ENCODE measurements at regions not wholly inside any gene's neighbourhood (a gene's known extent, or its start where the extent isn't known, plus 50 kb on each side); places are given as distances from the start of the nearest gene placed in this dataset.

- no peaks in the 10 kb centered on the region for H3K9me3 ChIP-seq
- intact Hi-C loops (cut with DNase I; ENCODE audit: low total_unique reads): no loop called here
- DNase-seq (ENCODE audit: low spot score in 2 of 2): no peak
- no peak overlapping the region for H3K27ac ChIP-seq
- no peaks in the 10 kb centered on the region for H3K36me3 ChIP-seq
- H3K27me3 ChIP-seq: no peaks in the 10 kb centered on the region
- H3K4me1 ChIP-seq: no peaks in the 10 kb centered on the region
- TF ChIP-seq POLR2A (IDR thresholded peaks at IDR 0.05): no peak
- no peak for TF ChIP-seq CTCF (IDR thresholded peaks at IDR 0.05)
- no peak for TF ChIP-seq POLR2AphosphoS5 (IDR thresholded peaks at IDR 0.05)
- no peak overlapping the region for H3K4me3 ChIP-seq
Measured at GRCh38 chr4:163681208-163681821, 186.8 kb downstream of the TMA16 start.

DNA sequence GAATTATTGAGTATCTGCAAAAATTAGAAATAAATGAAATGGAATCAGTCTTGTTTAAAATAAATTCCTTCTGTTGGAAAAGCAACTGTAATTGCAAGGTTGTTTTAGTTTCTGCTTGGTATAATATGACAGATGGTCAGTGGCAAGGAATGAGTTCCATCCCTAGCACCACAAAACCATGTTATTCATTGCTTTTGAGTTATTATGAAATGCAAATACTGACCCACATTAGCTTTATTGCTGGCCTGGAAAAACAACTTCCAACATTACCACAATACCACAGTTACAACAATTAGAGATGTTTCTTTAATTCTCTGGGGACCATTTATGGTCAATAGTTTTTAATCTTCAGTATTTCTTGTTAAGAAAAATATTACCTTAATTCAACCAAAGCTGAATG is 194.4 kb downstream of the TMA16 start:
- intact Hi-C loops (cut with DNase I; ENCODE audit: low total_unique reads): no loop called here
- Histone ChIP-seq H3K27ac (no peak overlapping the region), H3K27me3 (no peaks in the 10 kb centered on the region), H3K4me3 (no peak overlapping the region), H3K4me1 (no peaks in the 10 kb centered on the region), H3K9me3 (no peaks in the 10 kb centered on the region), H3K36me3 (no peaks in the 10 kb centered on the region)
- TF ChIP-seq POLR2A (IDR thresholded peaks at IDR 0.05) (no peak), POLR2AphosphoS5 (IDR thresholded peaks at IDR 0.05) (no peak), CTCF (IDR thresholded peaks at IDR 0.05) (no peak)
- no peak for DNase-seq (ENCODE audit: low spot score in 2 of 2)

GRCh38 chr4:163693211-163693610 is 198.7 kb downstream of the TMA16 start:
- no peak overlapping the region for H3K27ac ChIP-seq
- H3K9me3 ChIP-seq: no peaks in the 10 kb centered on the region
- TF ChIP-seq POLR2AphosphoS5 (IDR thresholded peaks at IDR 0.05): no peak
- TF ChIP-seq CTCF (IDR thresholded peaks at IDR 0.05): no peak
- intact Hi-C loops (cut with DNase I; ENCODE audit: low total_unique reads): no loop called here
- H3K4me1 ChIP-seq: no peaks in the 10 kb centered on the region
- no peaks in the 10 kb centered on the region for H3K27me3 ChIP-seq
- H3K36me3 ChIP-seq: no peaks in the 10 kb centered on the region
- no peak overlapping the region for H3K4me3 ChIP-seq
- DNase-seq (ENCODE audit: low spot score in 2 of 2): no peak

DNA sequence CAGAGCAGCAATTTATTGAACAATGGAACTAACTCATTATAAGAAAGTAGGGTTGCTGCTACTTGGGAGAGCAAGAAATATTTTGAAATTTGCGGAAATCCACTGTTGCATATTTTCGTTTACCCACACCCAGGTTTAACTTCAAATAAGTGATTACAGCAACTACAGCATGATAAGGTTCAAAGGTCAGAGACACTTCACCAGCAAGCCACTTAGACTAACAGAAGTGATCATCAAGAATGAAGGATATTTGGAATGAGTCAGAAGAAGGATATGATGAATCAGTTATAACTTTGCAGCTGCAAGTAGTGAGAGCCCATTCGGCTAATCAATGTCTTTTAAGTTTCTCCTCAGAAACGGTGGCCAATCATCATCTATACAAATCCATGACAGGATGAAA is 199.3 kb downstream of the TMA16 start:
- no peaks in the 10 kb centered on the region for H3K36me3 ChIP-seq
- intact Hi-C loops (cut with DNase I; ENCODE audit: low total_unique reads): no loop called here
- TF ChIP-seq POLR2A (IDR thresholded peaks at IDR 0.05): no peak
- no peak for TF ChIP-seq POLR2AphosphoS5 (IDR thresholded peaks at IDR 0.05)
- TF ChIP-seq CTCF (IDR thresholded peaks at IDR 0.05): no peak
- DNase-seq (ENCODE audit: low spot score in 2 of 2): no peak
- H3K4me3 ChIP-seq: no peak overlapping the region
- no peaks in the 10 kb centered on the region for H3K9me3 ChIP-seq
- no peaks in the 10 kb centered on the region for H3K27me3 ChIP-seq
- H3K4me1 ChIP-seq: no peaks in the 10 kb centered on the region
- no peak overlapping the region for H3K27ac ChIP-seq

- intact Hi-C loops (cut with DNase I; ENCODE audit: low total_unique reads): no loop called here
- H3K36me3 ChIP-seq: no peaks in the 10 kb centered on the region
Measured at GRCh38 chr4:163694385-163694784, 199.9 kb downstream of the TMA16 start.

More at GRCh38 chr4:163694385-163694784, 199.9 kb downstream of the TMA16 start:
- DNase-seq (ENCODE audit: low spot score in 2 of 2): no peak
- Histone ChIP-seq H3K4me1 (no peaks in the 10 kb centered on the region), H3K9me3 (no peaks in the 10 kb centered on the region), H3K27ac (no peak overlapping the region), H3K27me3 (no peaks in the 10 kb centered on the region), H3K4me3 (no peak overlapping the region)
- TF ChIP-seq POLR2AphosphoS5 (IDR thresholded peaks at IDR 0.05) (no peak), CTCF (IDR thresholded peaks at IDR 0.05) (no peak), POLR2A (IDR thresholded peaks at IDR 0.05) (no peak)

Data from breast epithelium (tissue), 4 donors.